Neuron (in vitro differentiated cells): ENCODE measurements at regions not wholly inside any gene's neighbourhood (a gene's known extent, or its start where the extent isn't known, plus 50 kb on each side); places are given as distances from the start of the nearest gene placed in this dataset.

ENCODE experiments used
- H2AFZ ChIP-seq: one replicate; pipeline ENCODE4 v1.6.1; 2013; ENCODE audit warnings: low read depth, mild to moderate bottlenecking, inconsistent platforms, low read length, moderate library complexity
- H3K27me3 ChIP-seq: one replicate; pipeline ENCODE4 v1.6.1; 2013; ENCODE audit warnings: low read length; ENCODE audit not compliant: insufficient read depth
- H3K36me3 ChIP-seq: one replicate; pipeline ENCODE4 v1.6.1; 2013; ENCODE audit warnings: low read length; ENCODE audit not compliant: insufficient read depth
- H3K4me1 ChIP-seq: one replicate; pipeline ENCODE4 v1.6.1; 2013; ENCODE audit warnings: low read length; ENCODE audit not compliant: insufficient read depth
- H3K4me3 ChIP-seq: 2 replicates; pipeline ENCODE4 v1.5.1; 2013; ENCODE audit warnings: mild to moderate bottlenecking, low read length, moderate library complexity
- H3K9me3 ChIP-seq: one replicate; pipeline ENCODE4 v1.6.1; 2013; ENCODE audit warnings: low read length

GRCh38 chr14:71688576-71688975 lies 243.7 kb upstream of the RGS6 start:
- H3K9me3 ChIP-seq: peaks cover 2% of the 10 kb centered on the region
- no peaks in the 10 kb centered on the region for H3K27me3 ChIP-seq
- H3K4me1 ChIP-seq: no peaks in the 10 kb centered on the region
- no peak overlapping the region for H3K4me3 ChIP-seq
- H2AFZ ChIP-seq: no peak overlapping the region
- H3K36me3 ChIP-seq: peaks cover 14% of the 10 kb centered on the region

- Histone ChIP-seq H3K36me3 (peaks cover 11% of the 10 kb centered on the region), H3K4me3 (no peak overlapping the region), H2AFZ (no peak overlapping the region), H3K27me3 (no peaks in the 10 kb centered on the region), H3K4me1 (no peaks in the 10 kb centered on the region), H3K9me3 (peaks cover 2% of the 10 kb centered on the region)
These were observed 241.8 kb upstream of the RGS6 start for GRCh38 chr14:71690478-71690877.

- Histone ChIP-seq H3K9me3 (peaks cover 2% of the 10 kb centered on the region), H3K4me3 (no peak overlapping the region), H3K36me3 (peaks cover 5% of the 10 kb centered on the region), H3K4me1 (no peaks in the 10 kb centered on the region), H2AFZ (no peak overlapping the region), H3K27me3 (no peaks in the 10 kb centered on the region)
These were observed 239.7 kb upstream of the RGS6 start for GRCh38 chr14:71692496-71692895.

GRCh38 chr14:71693381-71693780 lies 238.8 kb upstream of the RGS6 start:
- Histone ChIP-seq H3K36me3 (peaks cover 5% of the 10 kb centered on the region), H3K27me3 (no peaks in the 10 kb centered on the region), H3K4me3 (no peak overlapping the region), H2AFZ (no peak overlapping the region), H3K9me3 (peaks cover 2% of the 10 kb centered on the region), H3K4me1 (no peaks in the 10 kb centered on the region)

- H3K27me3 ChIP-seq: no peaks in the 10 kb centered on the region
- no peak overlapping the region for H3K4me3 ChIP-seq
- H2AFZ ChIP-seq: no peak overlapping the region
- peaks cover 5% of the 10 kb centered on the region for H3K9me3 ChIP-seq
- H3K4me1 ChIP-seq: no peaks in the 10 kb centered on the region
- peaks cover 15% of the 10 kb centered on the region for H3K36me3 ChIP-seq
These were observed 237.4 kb upstream of the RGS6 start for GRCh38 chr14:71694591-71695530.

GRCh38 chr14:71695611-71696350 lies 236.4 kb upstream of the RGS6 start:
- Histone ChIP-seq H3K9me3 (peaks cover 4% of the 10 kb centered on the region), H3K27me3 (no peaks in the 10 kb centered on the region), H3K4me1 (no peaks in the 10 kb centered on the region), H3K4me3 (no peak overlapping the region), H2AFZ (no peak overlapping the region), H3K36me3 (peaks cover 15% of the 10 kb centered on the region)

- no peaks in the 10 kb centered on the region for H3K27me3 ChIP-seq
- no peak overlapping the region for H3K4me3 ChIP-seq
- peaks cover 3% of the 10 kb centered on the region for H3K9me3 ChIP-seq
- H2AFZ ChIP-seq: no peak overlapping the region
- peaks cover 17% of the 10 kb centered on the region for H3K36me3 ChIP-seq
- peaks cover 4% of the 10 kb centered on the region for H3K4me1 ChIP-seq
These were observed 234.2 kb upstream of the RGS6 start for GRCh38 chr14:71698027-71698426.

- peaks cover 10% of the 10 kb centered on the region for H3K4me1 ChIP-seq
- H3K4me3 ChIP-seq: no peak overlapping the region
- H3K9me3 ChIP-seq: peaks cover 3% of the 10 kb centered on the region
- H2AFZ ChIP-seq: no peak overlapping the region
- peaks cover 17% of the 10 kb centered on the region for H3K36me3 ChIP-seq
- no peaks in the 10 kb centered on the region for H3K27me3 ChIP-seq
These were observed 233.6 kb upstream of the RGS6 start for GRCh38 chr14:71698673-71699072.

GRCh38 chr14:71701990-71702389 lies 230.2 kb upstream of the RGS6 start:
- H3K4me1 ChIP-seq: peaks cover 12% of the 10 kb centered on the region
- H3K27me3 ChIP-seq: no peaks in the 10 kb centered on the region
- H3K4me3 ChIP-seq: no peak overlapping the region
- no peak overlapping the region for H2AFZ ChIP-seq
- peaks cover 24% of the 10 kb centered on the region for H3K36me3 ChIP-seq
- peaks cover 3% of the 10 kb centered on the region for H3K9me3 ChIP-seq

GRCh38 chr14:71702786-71703185 lies 229.4 kb upstream of the RGS6 start:
- no peaks in the 10 kb centered on the region for H3K27me3 ChIP-seq
- H2AFZ ChIP-seq: no peak overlapping the region
- H3K4me3 ChIP-seq: no peak overlapping the region
- peaks cover 3% of the 10 kb centered on the region for H3K9me3 ChIP-seq
- H3K36me3 ChIP-seq: peaks cover 24% of the 10 kb centered on the region
- H3K4me1 ChIP-seq: peaks cover 12% of the 10 kb centered on the region

- Histone ChIP-seq H3K4me1 (peaks cover 12% of the 10 kb centered on the region), H3K4me3 (no peak overlapping the region), H3K36me3 (peaks cover 24% of the 10 kb centered on the region), H3K9me3 (peaks cover 3% of the 10 kb centered on the region), H2AFZ (no peak overlapping the region), H3K27me3 (no peaks in the 10 kb centered on the region)
These were observed 228.8 kb upstream of the RGS6 start for GRCh38 chr14:71703477-71703876.

- Histone ChIP-seq H3K4me3 (no peak overlapping the region), H3K4me1 (peaks cover 12% of the 10 kb centered on the region), H3K9me3 (peaks cover under 1% of the 10 kb centered on the region), H2AFZ (no peak overlapping the region), H3K27me3 (no peaks in the 10 kb centered on the region), H3K36me3 (peaks cover 19% of the 10 kb centered on the region)
These were observed 228.0 kb upstream of the RGS6 start for GRCh38 chr14:71704210-71704609.

- H3K36me3 ChIP-seq: peaks cover 23% of the 10 kb centered on the region
- H3K4me3 ChIP-seq: no peak overlapping the region
- peaks cover 4% of the 10 kb centered on the region for H3K9me3 ChIP-seq
- H2AFZ ChIP-seq: no peak overlapping the region
- H3K27me3 ChIP-seq: no peaks in the 10 kb centered on the region
- H3K4me1 ChIP-seq: peaks cover 12% of the 10 kb centered on the region
These were observed 226.8 kb upstream of the RGS6 start for GRCh38 chr14:71705460-71705859.
